GM12891 (cell line): ENCODE measurements at regions not wholly inside any gene's neighbourhood (a gene's known extent, or its start where the extent isn't known, plus 50 kb on each side); places are given as distances from the start of the nearest gene placed in this dataset.

Experiments
- POLR2A ChIP-seq: IDR thresholded peaks from 2 replicates; pipeline ENCODE4 v1.6.1; 2011; ENCODE audit warnings: low read depth, low read length, control low read depth
- POLR2AphosphoS5 ChIP-seq: IDR thresholded peaks from 2 replicates; pipeline ENCODE4 v1.6.1; 2011; ENCODE audit warnings: low read depth, low read length, control low read depth
- POU2F2 ChIP-seq: IDR thresholded peaks from 2 replicates; pipeline ENCODE4 v1.6.1; 2011; ENCODE audit warnings: low read depth, mild to moderate bottlenecking, control low read depth, low read length, moderate library complexity
- SPI1 ChIP-seq: IDR thresholded peaks from 2 replicates; pipeline ENCODE4 v1.6.1; 2011; ENCODE audit warnings: low read depth, low read length, control low read depth
- TAF1 ChIP-seq: IDR thresholded peaks from 2 replicates; pipeline ENCODE4 v1.6.1; 2011; ENCODE audit warnings: low read depth, low read length, control low read depth

- TF ChIP-seq POLR2AphosphoS5: no peak
- no peak for TF ChIP-seq POLR2A
- no peak for TF ChIP-seq POU2F2
- no peak for TF ChIP-seq TAF1
- TF ChIP-seq SPI1: no peak
Observed at GRCh38 chr4:92186239-92186638, 117.5 kb upstream of the GRID2 start.
